HCT116 (cell line): ENCODE measurements at regions not wholly inside any gene's neighbourhood (a gene's known extent, or its start where the extent isn't known, plus 50 kb on each side); places are given as distances from the start of the nearest gene placed in this dataset.

Experiments
- ATAC-seq: fragments of 200-7000 bp; cut with Tn5 transposase; 2 replicates; pipeline ENCODE4 v1.9.1; 2020; ENCODE audit warnings: mild to moderate bottlenecking, moderate library complexity
- BruUV-seq: library from RNA; stranded (reverse); fragments of 400-500 nt; replicated peaks from 2 replicates; lab custom pipeline; 2021; lab: Mats Ljungman, UMichigan
- CTCF ChIA-PET: fragments of 300-600 bp; sonication (Branson Sonifier 250); formaldehyde crosslinking; loops from one replicate; lab custom pipeline; 2021; ENCODE audit warnings: antibody characterized with exemption; lab: Charles Lee
- POLR2A ChIA-PET: fragments of 300-600, 350-600 bp; sonication (Branson Sonifier 250); formaldehyde crosslinking; loops from one replicate; lab custom pipeline; 2021; ENCODE audit warnings: antibody characterized with exemption; lab: Charles Lee
- RAD21 ChIA-PET, 2 experiments: fragments of 300-600 bp; sonication (Branson Sonifier 250); formaldehyde crosslinking; loops; one replicate each; lab custom pipeline; 2023; ENCODE audit warnings: low total read pairs in 2 of 2; ENCODE audit not compliant: uncharacterized antibody in 2 of 2, unreplicated experiment in 2 of 2, low non-redundant PET in 1 of 2; lab: Charles Lee
- DNase-seq: peaks from one replicate; pipeline ENCODE4 v3.0.0-alpha.2; 2010; ENCODE audit warnings: low read depth, low spot score
- H2AFZ ChIP-seq: fragments of 200-600 bp; shearing (Covaris generic), sonication (generic); 2 replicates; pipeline ENCODE4 v1.6.1; 2017; ENCODE audit warnings: low read depth, mixed run types, mixed read lengths, antibody characterized with exemption, low read length; ENCODE audit not compliant: poor library complexity, severe bottlenecking
- H3K27ac ChIP-seq: 2 replicates; pipeline ENCODE4 v1.5.1; 2012; ENCODE audit warnings: low read depth, low read length
- H3K27me3 ChIP-seq: fragments of 200-600 bp; sonication (generic); 2 replicates; pipeline ENCODE4 v1.6.1; 2016; ENCODE audit warnings: mixed run types, low read length, mixed read lengths; ENCODE audit not compliant: insufficient read depth
- H3K36me3 ChIP-seq, 2 experiments: fragments of 200-500 bp in 1 of 2; fragments of 200-600 bp in 1 of 2; sonication (Bioruptor generic) in 1 of 2; sonication (generic) in 1 of 2; 2 replicates each; pipeline versions ENCODE4 v1.5.1 to v1.6.1; 2014 to 2016; ENCODE audit warnings: low read length in 2 of 2, inconsistent platforms in 1 of 2, mixed read lengths in 1 of 2, mixed run types in 1 of 2; ENCODE audit not compliant: insufficient read depth in 2 of 2, control insufficient read depth in 1 of 2
- H3K4me1 ChIP-seq, 2 experiments: fragments of 200-600 bp in 1 of 2; sonication (generic) in 1 of 2; 2 replicates each; pipeline versions ENCODE4 v1.5.1 to v1.6.1; 2012 to 2017; ENCODE audit warnings: low read length in 2 of 2, inconsistent platforms in 1 of 2, mild to moderate bottlenecking in 1 of 2, mixed read lengths in 1 of 2, mixed run types in 1 of 2, moderate library complexity in 1 of 2; ENCODE audit not compliant: insufficient read depth in 2 of 2, control insufficient read depth in 1 of 2
- H3K4me2 ChIP-seq: fragments of 200-600 bp; sonication (generic); 2 replicates; pipeline ENCODE4 v1.6.1; 2017; ENCODE audit warnings: mixed run types, low read length, mixed read lengths
- H3K4me3 ChIP-seq, 2 experiments: fragments of 200-600 bp in 1 of 2; sonication (generic) in 1 of 2; replicated peaks in 1 of 2; 2 replicates each; pipeline ENCODE4 v1.5.1; 2011 to 2016; ENCODE audit warnings: low read length in 2 of 2, control low read depth in 1 of 2, low read depth in 1 of 2, mild to moderate bottlenecking in 1 of 2, mixed read lengths in 1 of 2, mixed run types in 1 of 2
- H3K79me2 ChIP-seq: fragments of 200-600 bp; sonication (generic); 2 replicates; pipeline ENCODE4 v1.6.1; 2017; ENCODE audit warnings: mild to moderate bottlenecking, mixed run types, low read length, moderate library complexity, mixed read lengths; ENCODE audit not compliant: insufficient read depth
- H3K9ac ChIP-seq: fragments of 200-600 bp; sonication (generic); 2 replicates; pipeline ENCODE4 v1.6.1; 2016; ENCODE audit warnings: low read length, mixed read lengths
- H3K9me2 ChIP-seq: fragments of 200-600 bp; sonication (generic), shearing (Covaris generic); 2 replicates; pipeline ENCODE4 v1.6.1; 2017; ENCODE audit warnings: mixed run types, mild to moderate bottlenecking, moderate library complexity; ENCODE audit not compliant: insufficient read depth
- H3K9me3 ChIP-seq, 2 experiments: fragments of 200-500 bp in 1 of 2; fragments of 200-600 bp in 1 of 2; sonication (Bioruptor generic) in 1 of 2; sonication (generic) in 1 of 2; 2 replicates each; pipeline ENCODE4 v1.6.1; 2014 to 2017; ENCODE audit warnings: low read length in 2 of 2, mixed read lengths in 2 of 2, inconsistent platforms in 1 of 2, low read depth in 1 of 2, mild to moderate bottlenecking in 1 of 2, mixed run types in 1 of 2, moderate library complexity in 1 of 2; ENCODE audit not compliant: control insufficient read depth in 1 of 2, insufficient read depth in 1 of 2
- H4K20me1 ChIP-seq: fragments of 200-600 bp; sonication (generic), shearing (Covaris generic); 2 replicates; pipeline ENCODE4 v1.6.1; 2017; ENCODE audit warnings: mixed run types, mild to moderate bottlenecking, moderate library complexity; ENCODE audit not compliant: insufficient read depth
- CBX3 ChIP-seq: IDR thresholded peaks from 2 replicates; pipeline ENCODE4 v1.6.1; 2012; ENCODE audit warnings: low read depth
- CEBPB ChIP-seq: IDR thresholded peaks from 2 replicates; pipeline ENCODE4 v1.6.1; 2012; ENCODE audit warnings: low read depth
- CTCF ChIP-seq, 3 experiments: fragments of 200-600 bp in 1 of 3; sonication (generic) in 1 of 3; IDR thresholded peaks in 2 of 3; conservative IDR thresholded peaks in 1 of 3; 2 replicates each; pipeline ENCODE4 v1.5.1; 2012 to 2017; ENCODE audit warnings: low read depth in 2 of 3, low read length in 2 of 3, antibody characterized with exemption in 1 of 3, borderline replicate concordance in 1 of 3, control low read depth in 1 of 3, mild to moderate bottlenecking in 1 of 3, mixed read lengths in 1 of 3, mixed run types in 1 of 3, moderate library complexity in 1 of 3; ENCODE audit not compliant: insufficient read depth in 1 of 3
- EZH2phosphoT487 ChIP-seq: fragments of 200-600 bp; IDR thresholded peaks from 2 replicates; pipeline ENCODE4 v1.6.1; 2018; ENCODE audit warnings: antibody characterized with exemption, borderline replicate concordance
- FOSL1 ChIP-seq: IDR thresholded peaks from 2 replicates; pipeline ENCODE4 v1.6.1; 2012; ENCODE audit warnings: low read depth
- JUND ChIP-seq: IDR thresholded peaks from 2 replicates; pipeline ENCODE4 v1.6.1; 2012
- POLR2A ChIP-seq: IDR thresholded peaks from 2 replicates; pipeline ENCODE4 v1.7.0; 2011; ENCODE audit warnings: borderline replicate concordance; ENCODE audit not compliant: insufficient read depth, insufficient read length; ENCODE audit errors: extremely low read depth
- POLR2AphosphoS5 ChIP-seq: IDR thresholded peaks from 2 replicates; pipeline ENCODE4 v1.6.1; 2011; ENCODE audit warnings: mild to moderate bottlenecking, low read depth, low read length, moderate library complexity
- RAD21 ChIP-seq: IDR thresholded peaks from 2 replicates; pipeline ENCODE4 v1.6.1; 2012; ENCODE audit warnings: low read depth, mild to moderate bottlenecking
- SIN3A ChIP-seq: IDR thresholded peaks from 2 replicates; pipeline ENCODE4 v1.6.1; 2012; ENCODE audit warnings: low read depth
- SRF ChIP-seq: IDR thresholded peaks from 2 replicates; pipeline ENCODE4 v1.6.1; 2012; ENCODE audit warnings: low read depth
- TCF7L2 ChIP-seq: IDR thresholded peaks from 2 replicates; pipeline ENCODE4 v1.7.0; 2011; ENCODE audit warnings: borderline replicate concordance, inconsistent platforms; ENCODE audit not compliant: insufficient read depth, insufficient read length; ENCODE audit errors: extremely low read depth
- YY1 ChIP-seq: IDR thresholded peaks from 2 replicates; pipeline ENCODE4 v1.6.1; 2011; ENCODE audit warnings: low read length, low read depth, moderate library complexity, mild to moderate bottlenecking; ENCODE audit not compliant: insufficient replicate concordance; ENCODE audit errors: extremely low read depth
- ZBTB33 ChIP-seq: IDR thresholded peaks from 2 replicates; pipeline ENCODE4 v1.6.1; 2011; ENCODE audit warnings: mild to moderate bottlenecking, low read length, moderate library complexity; ENCODE audit not compliant: insufficient replicate concordance; ENCODE audit errors: extremely low read depth
- ZFX ChIP-seq: fragments of 450-650 bp; IDR thresholded peaks from 2 replicates; pipeline ENCODE4 v1.6.1; 2017
- ZNF274 ChIP-seq: fragments of 200-500 bp; sonication (Bioruptor generic); IDR thresholded peaks from 2 replicates; pipeline ENCODE4 v1.6.1; 2014; ENCODE audit warnings: mild to moderate bottlenecking, low read depth, low read length, inconsistent platforms
- intact Hi-C: fragments of 100-400 bp; cut with micrococcal nuclease; formaldehyde crosslinking; loops from 2 replicates; pipeline ENCODE4 v1.10.0; 2022

- no peak overlapping the region for H3K4me3 ChIP-seq
- POLR2A ChIA-PET, result no interaction called here
- no peak for ATAC-seq
These were observed 98.4 kb upstream of the KAZN start for GRCh38 chr1:14500041-14500440.

GRCh38 chr1:14500912-14501311 is 97.6 kb upstream of the KAZN start:
- ChIA-PET RAD21 (no interaction called here), POLR2A (no interaction called here), CTCF (no interaction called here)
- H3K9me3 ChIP-seq, result no peaks in the 10 kb centered on the region
- BruUV-seq, result no TSS peak
- no peak overlapping the region for H3K4me3 ChIP-seq
- no peak overlapping the region for H2AFZ ChIP-seq
- ATAC-seq (no peak), DNase-seq (no peak)
- H3K9me2 ChIP-seq, result no peaks in the 10 kb centered on the region
- intact Hi-C loops, result no loop called here
- no peaks in the 10 kb centered on the region for H4K20me1 ChIP-seq
- peaks cover 61% of the 10 kb centered on the region for H3K27me3 ChIP-seq
- no peaks in the 10 kb centered on the region for H3K36me3 ChIP-seq
- H3K79me2 ChIP-seq, result no peaks in the 10 kb centered on the region
- H3K27ac ChIP-seq, result no peak overlapping the region
- no peaks in the 10 kb centered on the region for H3K4me1 ChIP-seq
- H3K9ac ChIP-seq, result no peak overlapping the region
- H3K4me2 ChIP-seq, result no peak overlapping the region
- TF ChIP-seq ZFX (no peak), POLR2A (no peak), ZBTB33 (no peak), SIN3A (no peak), EZH2phosphoT487 (no peak), POLR2AphosphoS5 (no peak), TCF7L2 (no peak), ZNF274 (no peak), FOSL1 (no peak), RAD21 (no peak), JUND (no peak)

More at GRCh38 chr1:14500041-14500440, 98.4 kb upstream of the KAZN start:
- Histone ChIP-seq H2AFZ (no peak overlapping the region), H3K27me3 (peaks cover 58% of the 10 kb centered on the region), H3K9me3 (no peaks in the 10 kb centered on the region), H3K4me2 (no peak overlapping the region), H3K79me2 (no peaks in the 10 kb centered on the region), H3K4me1 (no peaks in the 10 kb centered on the region), H3K9me2 (no peaks in the 10 kb centered on the region), H4K20me1 (no peaks in the 10 kb centered on the region), H3K27ac (no peak overlapping the region), H3K9ac (no peak overlapping the region), H3K36me3 (no peaks in the 10 kb centered on the region)
- TF ChIP-seq POLR2A (no peak), YY1 (no peak), CTCF (IDR thresholded peaks at IDR 0.05 in 2 of 3, conservative IDR thresholded peaks at IDR 0.05 in 1 of 3; ENCODE audit: borderline replicate concordance in 1 of 3, insufficient read depth in 1 of 3, low read depth in 2 of 3, low read length in 2 of 3) (no peak), CEBPB (no peak), SRF (no peak), CBX3 (no peak)
- no TSS peak for BruUV-seq
- DNase-seq, result no peak
- ChIA-PET CTCF (no interaction called here), RAD21 (no interaction called here)
- intact Hi-C loops, result no loop called here
